HG03045 (cell line): ENCODE measurements at regions not wholly inside any gene's neighbourhood (a gene's known extent, or its start where the extent isn't known, plus 50 kb on each side); places are given as distances from the start of the nearest gene placed in this dataset.
"Not testable (repeated sequence)": the region's sequence is repeated elsewhere in the genome, so short reads cannot be mapped to it uniquely, and the experiment has no call there.

Experiments
- ATAC-seq: cut with Tn5 transposase; IDR thresholded peaks from one replicate; pipeline ENCODE4 v1.9.1; 2021; ENCODE audit warnings: mild to moderate bottlenecking, moderate library complexity; ENCODE audit not compliant: unreplicated experiment

DNA sequence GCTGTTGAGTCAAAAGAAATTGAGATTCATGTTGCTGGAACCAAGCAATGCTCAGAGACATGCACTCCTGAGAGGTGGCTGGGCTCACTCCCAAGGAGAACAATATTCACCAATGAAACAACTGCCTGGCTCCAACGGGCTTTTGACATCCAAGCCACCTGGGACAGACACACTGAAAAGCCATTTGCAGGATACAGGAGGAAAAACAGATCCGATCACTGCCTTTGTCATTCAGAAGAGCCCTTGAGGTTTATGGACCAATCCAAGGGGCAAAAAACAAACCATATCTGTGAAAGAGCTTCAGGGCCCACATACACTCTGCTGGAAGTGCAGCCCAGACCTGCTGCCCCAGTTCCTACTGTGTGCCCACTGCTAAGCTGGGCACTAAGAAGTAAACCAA is 277.5 kb downstream of the NUAK1 start:
- ATAC-seq, result no peak

DNA sequence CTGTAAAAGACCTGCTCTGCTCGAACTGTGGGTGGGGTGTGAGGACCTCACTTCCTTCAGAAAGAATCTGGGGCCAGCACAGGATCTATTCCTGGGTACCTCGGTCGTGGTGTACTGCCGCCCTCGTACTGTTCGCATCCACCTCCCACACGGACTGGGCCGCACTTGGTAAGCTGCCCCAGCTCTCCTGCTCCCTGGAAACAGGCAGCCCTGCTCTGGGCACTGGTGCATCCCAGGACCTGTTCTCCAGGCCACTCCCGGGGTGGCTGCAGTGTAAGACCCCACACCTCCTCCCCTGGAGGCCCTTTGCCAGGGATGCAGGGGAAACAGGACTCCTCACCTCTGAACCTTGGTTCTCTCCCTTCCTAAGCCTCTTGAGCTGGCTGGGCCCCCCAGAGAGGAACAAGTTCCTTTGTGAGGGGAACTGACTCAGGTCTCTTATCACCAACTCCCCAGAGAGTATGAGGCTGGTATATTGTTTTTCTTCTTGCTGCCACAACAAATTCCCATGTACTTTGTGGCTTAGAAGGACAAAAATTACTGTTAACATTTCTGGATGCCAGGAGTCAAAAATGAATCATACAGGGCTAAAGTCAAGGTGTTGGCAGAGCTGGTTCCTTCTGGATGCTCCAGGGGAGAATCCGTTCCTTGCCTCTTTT is 276.5 kb downstream of the NUAK1 start:
- ATAC-seq, result no peak

DNA sequence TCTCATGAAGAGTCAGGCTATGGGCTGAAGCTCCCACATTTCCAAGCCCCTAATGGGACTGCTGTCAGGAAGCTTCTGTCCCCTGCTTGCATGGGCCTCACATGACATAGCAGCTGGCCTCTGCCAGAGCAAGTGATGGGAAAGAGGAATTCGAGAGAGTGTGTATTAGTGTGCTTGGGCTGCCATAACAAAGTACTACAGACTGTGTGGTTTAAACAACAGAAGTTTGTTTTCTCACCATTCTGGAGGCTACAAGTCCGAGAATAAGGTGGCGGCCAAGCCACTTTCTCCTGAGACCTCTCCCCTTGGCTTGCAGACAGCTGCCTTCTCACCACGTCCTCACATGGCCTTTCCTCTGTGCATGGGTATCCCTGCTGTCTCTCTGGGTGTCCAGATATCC is 274.4 kb downstream of the NUAK1 start:
- ATAC-seq, result no peak

DNA sequence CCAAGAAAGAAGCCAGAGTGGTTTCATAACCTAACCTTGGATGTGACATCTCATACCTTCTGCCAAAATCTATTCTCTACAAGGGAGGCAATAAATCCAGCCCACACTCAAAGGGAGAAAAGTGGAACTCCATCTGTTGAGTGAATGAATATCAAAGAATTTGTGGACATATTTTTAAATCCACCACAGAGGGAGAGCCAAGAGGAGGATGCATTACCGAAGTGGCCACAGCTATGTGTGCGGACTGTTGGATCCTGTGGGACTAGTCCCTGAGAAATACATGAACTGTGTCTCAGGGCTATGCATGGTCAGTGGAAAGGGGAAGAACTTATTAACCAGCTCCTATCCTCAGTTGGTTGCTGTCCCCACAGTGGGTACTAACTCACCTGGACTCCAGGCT is 273.9 kb downstream of the NUAK1 start:
- no peak for ATAC-seq

DNA sequence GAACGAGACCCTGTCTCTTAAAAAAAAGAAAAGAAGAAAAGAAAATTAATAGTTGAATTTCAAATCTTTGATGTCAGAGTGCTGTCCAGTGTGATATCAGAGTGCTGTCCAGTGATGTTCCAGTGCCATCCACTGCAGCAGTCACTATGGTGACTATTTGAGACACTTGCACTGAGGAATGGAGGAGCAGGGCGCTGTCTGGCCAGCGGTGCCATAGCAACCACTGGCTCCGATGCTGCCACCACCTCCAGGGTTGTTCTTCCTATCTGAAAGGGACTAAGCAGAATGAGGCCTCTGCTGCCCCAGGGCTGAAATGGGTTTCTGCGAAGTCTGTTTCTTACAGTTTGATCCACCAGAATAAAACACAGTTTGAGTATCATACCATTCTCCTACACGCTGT is 272.9 kb downstream of the NUAK1 start:
- no peak for ATAC-seq

DNA sequence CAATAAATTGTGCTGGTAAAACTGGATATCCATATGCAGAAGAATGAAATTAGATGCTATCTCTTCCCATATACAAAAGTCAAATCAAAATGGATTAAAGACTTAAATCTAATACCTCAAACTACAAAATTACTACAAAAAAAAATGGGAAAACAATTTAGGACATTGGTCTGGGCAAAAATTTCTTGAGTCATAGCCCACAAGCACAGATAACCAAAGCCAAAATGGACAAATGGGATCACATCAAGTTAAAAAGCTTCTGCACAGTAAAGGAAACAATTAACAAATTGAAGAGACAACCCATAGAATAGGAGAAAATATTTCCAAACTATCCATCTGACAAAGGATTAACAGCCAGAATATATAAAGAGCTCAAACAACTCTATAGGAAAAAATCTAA is 264.6 kb downstream of the NUAK1 start:
- no peak for ATAC-seq

DNA sequence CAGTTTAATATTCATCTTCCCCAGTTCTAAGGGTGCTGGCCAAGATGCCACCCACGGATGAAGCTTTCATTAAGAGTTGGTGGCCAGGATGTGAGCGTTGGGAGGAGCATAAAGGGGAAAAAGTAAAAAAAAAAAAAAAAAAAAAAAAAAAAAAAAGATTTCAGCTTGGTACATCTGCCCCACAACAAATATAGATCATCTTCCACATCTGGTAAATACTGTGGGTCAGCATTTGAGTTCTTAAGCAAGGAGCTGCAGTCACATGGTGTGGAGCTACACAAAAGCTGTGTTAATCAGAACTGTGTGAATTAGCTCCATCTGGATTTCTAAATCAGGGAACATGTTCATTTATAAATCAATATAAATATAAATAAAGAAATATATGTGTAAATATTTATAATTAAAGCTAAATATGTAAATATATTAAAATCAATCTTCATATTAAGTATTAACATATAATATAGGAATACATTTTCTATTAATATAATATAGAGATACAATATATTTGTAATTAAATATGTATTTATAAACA is 262.3 kb downstream of the NUAK1 start:
- ATAC-seq, result no peak

DNA sequence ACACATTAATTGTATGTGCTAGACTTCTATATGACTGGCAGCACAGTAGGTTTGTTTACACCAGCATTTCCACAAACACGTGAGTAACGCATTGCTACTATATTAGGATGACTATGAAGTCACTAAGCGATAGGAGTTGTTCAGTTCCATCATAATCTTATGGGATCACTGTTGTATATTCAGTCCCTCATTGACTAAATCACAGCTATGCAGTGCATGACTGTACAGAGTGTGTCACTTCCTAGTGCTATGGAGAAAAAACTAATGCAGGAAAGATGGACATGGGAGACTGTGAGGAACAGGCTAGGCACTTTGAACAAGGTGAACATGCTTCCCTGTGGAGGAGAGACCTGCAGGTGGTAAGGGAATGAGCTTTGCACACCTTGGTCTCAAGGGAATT is 259.8 kb downstream of the NUAK1 start:
- ATAC-seq, result no peak

DNA sequence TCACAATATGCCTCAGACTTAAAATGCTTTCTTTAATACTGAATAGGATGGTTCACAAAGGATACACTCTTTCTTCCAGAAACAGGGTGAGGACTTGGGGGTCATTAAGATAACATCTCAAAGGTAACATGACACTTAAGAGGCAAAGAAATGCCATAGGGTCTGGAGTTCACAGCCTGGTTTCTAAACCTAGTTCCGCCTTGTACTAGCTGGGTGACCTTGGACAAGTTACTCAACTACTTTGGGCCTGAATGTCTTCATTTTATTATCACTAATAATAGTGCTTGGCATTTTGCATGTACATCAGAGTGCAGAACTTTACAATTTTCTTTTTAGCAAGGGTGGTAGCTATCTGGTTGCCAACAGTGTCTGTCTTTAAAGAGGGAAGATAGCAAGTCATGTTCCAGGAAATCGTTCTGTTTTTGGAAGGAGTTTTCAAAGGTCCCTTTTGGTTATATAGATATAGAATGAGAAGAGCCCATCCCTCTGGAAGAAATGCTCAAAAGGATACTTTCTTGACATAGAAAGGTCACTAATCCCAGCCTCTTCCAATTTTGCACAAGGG is 257.8 kb downstream of the NUAK1 start:
- no peak for ATAC-seq

DNA sequence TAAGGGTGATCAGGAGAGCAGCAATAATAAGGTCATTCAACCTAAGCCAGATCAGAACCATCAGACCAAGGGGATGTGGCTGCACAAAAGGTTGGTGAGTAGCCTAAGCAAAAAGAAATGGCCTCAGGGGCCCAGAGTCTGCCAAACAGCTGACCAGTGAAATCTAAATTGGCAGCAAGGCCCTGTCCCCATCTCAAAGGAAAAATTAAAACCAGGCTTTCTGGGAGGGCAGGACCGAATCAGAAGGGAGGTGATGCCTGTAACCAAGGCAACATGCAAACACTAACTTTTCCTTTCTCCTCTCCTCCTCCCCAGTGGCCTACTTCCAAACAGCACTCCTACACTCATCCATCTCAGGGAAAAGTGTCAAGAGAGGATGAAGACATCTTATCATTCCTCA is 256.4 kb downstream of the NUAK1 start:
- no peak for ATAC-seq

DNA sequence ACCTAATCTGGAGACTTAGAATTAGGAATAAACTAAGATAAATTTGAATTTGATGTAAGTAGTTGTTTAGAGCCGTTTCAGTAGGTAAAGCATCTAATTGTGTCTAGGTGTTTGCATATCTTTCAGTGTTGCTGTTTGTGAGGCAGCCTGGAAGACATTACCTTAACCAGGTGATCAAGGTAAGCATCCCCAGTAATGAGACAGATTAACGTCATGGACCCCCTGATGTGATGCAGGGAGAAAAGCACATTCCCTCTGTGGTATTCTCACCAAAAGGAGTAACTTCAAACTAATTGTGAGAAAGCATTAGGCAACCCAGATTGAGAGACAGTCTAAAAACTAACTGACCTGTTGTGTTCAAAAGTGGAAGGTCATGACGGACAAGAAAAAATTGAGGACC is 251.6 kb downstream of the NUAK1 start:
- no peak for ATAC-seq

DNA sequence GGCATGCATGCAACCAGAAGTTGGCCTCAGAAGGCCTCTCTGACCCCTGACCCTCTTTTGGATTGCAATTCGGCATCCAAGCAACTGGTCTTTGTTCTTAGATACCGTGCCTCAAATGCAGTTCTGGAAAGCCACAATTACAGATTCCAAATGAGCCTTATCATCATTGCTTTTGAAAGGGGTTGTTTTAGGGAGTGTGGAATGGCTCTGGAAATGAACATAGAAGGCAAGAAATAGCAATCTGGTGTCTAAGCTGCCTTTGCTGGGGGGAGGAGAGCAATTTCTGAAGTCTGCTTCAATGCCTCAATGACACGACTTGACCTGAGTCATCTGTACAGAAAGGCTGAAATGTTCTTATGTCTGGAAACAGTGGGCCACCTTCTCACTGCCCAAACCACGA is 250.1 kb downstream of the NUAK1 start:
- ATAC-seq, result no peak

DNA sequence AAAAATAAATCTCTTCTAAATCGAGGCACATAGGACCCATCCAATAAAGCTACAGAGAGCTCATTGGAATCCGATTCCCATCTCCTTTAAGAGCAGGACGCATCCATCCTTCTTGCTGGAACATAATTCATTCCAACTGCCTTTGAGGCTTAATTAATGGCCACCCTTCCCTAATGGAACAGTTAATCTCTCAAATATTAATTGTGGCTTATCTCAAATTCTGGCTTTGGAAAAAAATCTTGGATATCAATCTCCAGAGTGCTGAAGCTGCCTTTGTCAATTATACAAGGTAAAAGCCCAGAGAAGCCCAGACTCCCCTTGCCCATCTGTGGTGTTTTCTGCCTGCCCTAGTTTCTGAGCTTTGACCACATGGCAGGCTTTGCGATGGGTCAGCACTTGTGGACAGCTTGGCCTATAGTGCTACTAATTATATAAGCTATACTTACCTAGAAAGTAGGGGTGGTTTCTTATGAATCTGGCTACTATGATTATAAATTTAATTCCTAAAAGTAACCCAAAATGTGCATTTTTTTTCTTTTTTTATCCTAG is 246.3 kb downstream of the NUAK1 start:
- ATAC-seq, result no peak

DNA sequence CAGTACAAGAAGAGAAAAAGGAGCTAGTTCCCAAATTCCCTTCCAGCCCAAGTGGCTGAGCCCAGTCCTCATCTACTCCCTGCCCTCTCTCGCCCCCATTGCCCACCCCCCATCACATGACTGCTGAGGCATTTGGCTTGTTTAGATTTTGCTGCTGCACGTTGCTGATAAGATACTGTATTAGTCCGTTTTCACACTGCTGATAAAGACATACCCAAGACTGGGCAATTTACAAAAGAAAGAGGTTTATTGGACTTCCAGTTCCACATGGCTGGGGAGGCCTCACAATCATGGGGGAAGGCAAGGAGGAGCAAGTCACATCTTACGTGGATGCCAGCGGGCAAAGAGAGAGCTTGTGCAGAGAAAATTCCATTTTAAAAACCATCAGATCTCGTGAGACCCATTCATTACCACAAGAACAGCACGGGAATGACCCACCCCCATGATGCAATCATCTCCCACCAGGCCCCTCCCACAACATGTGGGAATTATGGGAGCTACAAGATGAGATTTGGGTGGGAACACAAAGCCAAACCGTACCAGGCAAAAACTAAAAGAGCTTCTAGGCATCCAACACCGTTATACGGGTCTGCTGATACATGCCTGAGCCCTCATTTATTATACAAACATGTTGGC is 243.4 kb downstream of the NUAK1 start:
- not testable (repeated sequence) for ATAC-seq

DNA sequence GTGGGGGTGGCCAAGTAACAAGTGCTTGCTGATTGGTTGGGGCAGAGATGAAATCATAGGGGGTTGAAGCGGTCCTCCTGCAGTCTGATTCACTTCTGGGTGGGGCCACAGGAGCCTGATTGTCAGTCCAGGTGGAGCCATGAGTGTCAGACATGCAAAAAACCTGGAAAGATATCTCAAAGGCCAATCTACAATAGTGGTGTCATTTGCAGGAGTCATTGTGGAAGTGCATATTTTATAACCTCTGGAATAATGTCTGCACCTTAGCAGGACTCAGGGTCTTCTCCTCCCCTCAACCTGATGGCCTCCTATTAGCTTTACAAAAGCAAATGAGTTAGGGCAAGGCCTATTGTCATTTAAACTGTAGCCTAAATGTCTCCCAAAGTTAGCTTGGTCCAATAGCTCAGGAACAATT is 241.4 kb downstream of the NUAK1 start:
- no peak for ATAC-seq

DNA sequence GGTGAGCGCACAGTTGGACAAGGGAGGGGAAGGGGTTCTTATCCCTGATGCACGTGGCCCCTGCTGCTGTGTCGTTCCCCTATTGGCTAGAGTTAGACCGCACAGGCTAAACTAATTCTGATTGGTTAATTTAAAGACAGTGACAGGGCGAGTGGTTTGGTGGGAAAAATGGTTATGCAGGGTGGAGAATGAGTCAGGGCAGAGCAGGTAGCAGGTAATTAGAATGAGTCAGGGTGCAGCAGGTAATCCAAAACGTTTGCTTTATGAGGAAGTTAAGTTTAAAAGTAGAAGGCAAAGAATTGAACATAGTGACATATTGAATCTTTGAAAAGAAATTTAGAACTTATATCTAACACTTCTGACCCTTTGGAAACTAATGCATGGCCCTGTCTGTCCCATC is 240.5 kb downstream of the NUAK1 start:
- not testable (repeated sequence) for ATAC-seq

DNA sequence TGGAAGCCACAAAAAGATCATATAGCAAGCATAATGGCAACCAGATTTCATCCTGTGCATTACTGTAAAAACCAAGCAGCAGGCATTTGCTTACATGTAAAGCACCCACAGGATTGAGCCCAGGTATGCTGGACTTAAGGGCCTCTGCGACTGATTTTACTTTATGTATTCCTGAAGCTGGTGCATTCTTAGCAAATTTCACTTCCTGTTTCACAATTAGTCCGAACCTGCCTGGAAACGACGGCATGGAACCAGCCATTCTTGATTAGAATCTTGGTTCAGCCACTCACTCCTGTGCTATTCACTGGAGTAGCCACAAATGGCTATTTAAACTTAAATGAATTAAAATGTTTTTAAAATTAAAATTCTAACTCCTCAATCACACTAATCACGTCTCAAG is 239.2 kb downstream of the NUAK1 start:
- no peak for ATAC-seq

DNA sequence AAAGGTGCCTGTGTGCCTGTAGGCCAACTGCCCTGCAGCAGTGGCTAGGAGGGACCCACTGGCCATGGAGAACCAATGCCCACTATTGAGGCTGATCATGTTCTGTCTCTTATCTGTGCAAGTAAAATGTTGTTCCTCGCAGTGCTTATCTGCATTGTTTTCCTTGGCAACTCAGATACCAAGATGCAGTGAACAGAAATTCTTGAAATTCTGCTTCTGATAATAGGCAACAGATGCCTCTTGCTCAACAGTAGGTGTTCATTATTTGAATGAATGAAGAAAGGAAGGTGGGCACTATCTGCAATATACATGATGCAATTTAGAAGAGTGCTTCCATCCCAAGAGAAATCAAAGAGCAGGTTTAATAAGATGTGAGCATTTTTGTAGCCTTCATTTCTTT is 232.2 kb downstream of the NUAK1 start:
- ATAC-seq, result no peak

DNA sequence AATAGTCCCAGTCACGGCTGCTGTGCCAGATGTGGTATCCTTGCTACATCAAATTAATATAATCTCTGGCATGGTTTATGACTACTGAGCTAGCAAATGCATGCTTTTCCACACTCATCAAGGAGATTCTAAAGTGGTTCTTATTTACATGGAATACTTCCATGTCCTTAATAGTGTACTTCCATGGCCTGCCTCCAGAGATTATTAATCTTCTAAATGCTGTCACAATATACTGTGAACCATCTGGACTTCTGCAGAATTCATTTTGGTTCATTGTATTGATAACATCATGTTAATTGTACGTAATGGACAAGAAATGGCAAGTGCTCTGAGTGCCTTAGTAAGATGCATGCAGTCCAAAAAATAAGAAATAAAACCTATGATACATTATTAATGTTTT is 230.8 kb downstream of the NUAK1 start:
- ATAC-seq, result no peak

DNA sequence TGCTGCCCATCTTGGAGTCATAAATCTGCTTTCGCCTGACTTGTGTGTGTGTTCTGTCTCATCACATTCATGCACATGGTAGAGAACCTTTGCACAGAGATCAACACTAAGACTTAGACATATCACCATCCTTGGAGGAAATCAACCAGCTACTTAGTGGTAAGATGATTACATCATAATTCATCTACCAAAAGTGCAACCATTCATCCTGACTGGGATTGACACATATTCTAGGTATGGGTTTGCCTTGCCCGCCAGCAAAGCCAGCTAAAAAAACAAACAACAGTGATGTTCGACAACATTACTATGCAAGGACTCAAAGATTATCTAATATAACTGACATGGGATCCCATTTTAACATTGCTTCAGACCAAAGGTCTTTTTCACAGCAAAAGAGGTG is 228.7 kb downstream of the NUAK1 start:
- no peak for ATAC-seq

DNA sequence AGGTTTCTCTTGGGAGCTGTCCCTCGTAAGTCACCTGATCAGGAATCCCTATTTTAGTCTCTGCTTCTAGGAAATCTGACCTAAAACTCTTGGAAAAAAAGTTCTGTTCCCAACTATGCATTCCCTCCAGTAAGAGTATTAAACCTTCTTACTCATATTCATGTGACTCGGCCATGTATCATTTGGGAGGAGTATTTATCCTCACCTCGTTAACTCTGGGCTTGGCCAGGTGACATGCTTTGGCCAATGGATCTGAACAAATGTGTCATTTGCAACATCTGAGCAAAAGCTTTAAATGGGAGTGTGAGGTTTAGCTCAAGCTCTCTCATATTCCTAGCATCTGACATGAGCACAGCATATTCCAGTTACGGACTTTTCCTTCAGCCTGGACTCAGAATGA is 226.8 kb downstream of the NUAK1 start:
- ATAC-seq, result no peak
